Hepatocyte (in vitro differentiated cells): ENCODE measurements at regions not wholly inside any gene's neighbourhood (a gene's known extent, or its start where the extent isn't known, plus 50 kb on each side); places are given as distances from the start of the nearest gene placed in this dataset.
A peak's percentile ranks its signal among the peaks of the same experiment; 100 is the strongest.
"Not testable (repeated sequence)": the region's sequence is repeated elsewhere in the genome, so short reads cannot be mapped to it uniquely, and the experiment has no call there.

Experiments
- DNase-seq: peaks from one replicate; pipeline ENCODE4 v3.0.0-alpha.2; 2016; ENCODE audit warnings: low spot score
- H2AFZ ChIP-seq: fragments of 200-600 bp; sonication (generic); 2 replicates; pipeline ENCODE4 v1.6.0; 2016; ENCODE audit warnings: antibody characterized with exemption, mild to moderate bottlenecking
- H3K27ac ChIP-seq: fragments of 200-600 bp; sonication (generic); 2 replicates; pipeline ENCODE4 v1.5.1; 2016; ENCODE audit warnings: mild to moderate bottlenecking
- H3K27me3 ChIP-seq: fragments of 200-600 bp; sonication (generic); 2 replicates; pipeline ENCODE4 v1.6.1; 2016
- H3K36me3 ChIP-seq: fragments of 200-600 bp; sonication (generic); replicated peaks from 2 replicates; pipeline ENCODE4 v1.5.1; 2016; ENCODE audit warnings: low read depth; ENCODE audit not compliant: insufficient read depth
- H3K4me1 ChIP-seq: fragments of 200-600 bp; sonication (generic); 2 replicates; pipeline ENCODE4 v1.5.1; 2016; ENCODE audit warnings: mild to moderate bottlenecking, moderate library complexity; ENCODE audit not compliant: insufficient read depth
- H3K4me2 ChIP-seq: fragments of 200-600 bp; sonication (generic); 2 replicates; pipeline ENCODE4 v1.6.0; 2016
- H3K4me3 ChIP-seq: fragments of 200-600 bp; sonication (generic); 2 replicates; pipeline ENCODE4 v1.5.1; 2016; ENCODE audit warnings: mild to moderate bottlenecking
- H3K79me2 ChIP-seq: fragments of 200-600 bp; sonication (generic); 2 replicates; pipeline ENCODE4 v1.6.0; 2017; ENCODE audit warnings: mild to moderate bottlenecking
- H3K9me2 ChIP-seq: fragments of 200-600 bp; sonication (generic); replicated peaks from 2 replicates; pipeline ENCODE4 v1.6.0; 2017; ENCODE audit warnings: mild to moderate bottlenecking; ENCODE audit not compliant: insufficient read depth
- H3K9me3 ChIP-seq: fragments of 200-600 bp; sonication (generic); 2 replicates; pipeline ENCODE4 v1.5.1; 2016; ENCODE audit warnings: low read depth, mild to moderate bottlenecking
- H4K20me1 ChIP-seq: fragments of 200-600 bp; sonication (generic); 2 replicates; pipeline ENCODE4 v1.6.0; 2016; ENCODE audit warnings: mild to moderate bottlenecking; ENCODE audit not compliant: insufficient read depth, poor library complexity, severe bottlenecking
- CTCF ChIP-seq: fragments of 200-600 bp; sonication (generic); IDR thresholded peaks from 2 replicates; pipeline ENCODE4 v1.5.1; 2016; ENCODE audit warnings: antibody characterized with exemption, mild to moderate bottlenecking; ENCODE audit not compliant: poor library complexity
- EZH2 ChIP-seq: fragments of 200-600 bp; sonication (generic); IDR thresholded peaks from 2 replicates; pipeline ENCODE4 v1.6.1; 2016; ENCODE audit warnings: antibody characterized with exemption, mild to moderate bottlenecking, borderline replicate concordance
- EZH2phosphoT487 ChIP-seq: fragments of 200-600 bp; sonication (generic); IDR thresholded peaks from one replicate; pipeline ENCODE4 v1.6.1; 2018; ENCODE audit warnings: antibody characterized with exemption, mild to moderate bottlenecking, low read depth, moderate library complexity; ENCODE audit not compliant: unreplicated experiment, severe bottlenecking
- WGBS: methylation state at CpG from one replicate; pipeline ENCODE4 v1.1.6; 2016; ENCODE audit warnings: low lambda C conversion rate; ENCODE audit errors: missing lambda C conversion rate; 5-methylcytosine and 5-hydroxymethylcytosine counted together

GRCh38 chr7:13115855-13116254 is 428.4 kb downstream of the ARL4A start:
- H3K36me3 ChIP-seq: no peaks in the 10 kb centered on the region
- no peaks in the 10 kb centered on the region for H4K20me1 ChIP-seq
- no peak overlapping the region for H3K4me3 ChIP-seq
- H2AFZ ChIP-seq: no peak overlapping the region
- H3K9me3 ChIP-seq: no peaks in the 10 kb centered on the region
- no peak for DNase-seq
- H3K4me1 ChIP-seq: no peaks in the 10 kb centered on the region
- no peak overlapping the region for H3K27ac ChIP-seq
- no peaks in the 10 kb centered on the region for H3K9me2 ChIP-seq
- H3K4me2 ChIP-seq: no peak overlapping the region
- H3K79me2 ChIP-seq: no peaks in the 10 kb centered on the region
- TF ChIP-seq EZH2phosphoT487 (no peak), CTCF (no peak), EZH2 (no peak)
- no peaks in the 10 kb centered on the region for H3K27me3 ChIP-seq

GRCh38 chr7:13117103-13117502 is 429.7 kb downstream of the ARL4A start:
- Histone ChIP-seq H3K4me3 (no peak overlapping the region), H3K79me2 (no peaks in the 10 kb centered on the region), H3K4me2 (no peak overlapping the region), H3K27ac (no peak overlapping the region), H3K9me2 (no peaks in the 10 kb centered on the region), H2AFZ (no peak overlapping the region), H3K27me3 (no peaks in the 10 kb centered on the region), H3K4me1 (no peaks in the 10 kb centered on the region), H3K36me3 (no peaks in the 10 kb centered on the region), H3K9me3 (no peaks in the 10 kb centered on the region), H4K20me1 (no peaks in the 10 kb centered on the region)
- DNase-seq: no peak
- TF ChIP-seq EZH2phosphoT487: no peak
- TF ChIP-seq EZH2: no peak
- TF ChIP-seq CTCF: peak; percentile 45
- WGBS: 43% methylated on average over 2 of the region's 2 CpGs

- H4K20me1 ChIP-seq: no peaks in the 10 kb centered on the region
- no peaks in the 10 kb centered on the region for H3K36me3 ChIP-seq
- H3K27me3 ChIP-seq: no peaks in the 10 kb centered on the region
- H2AFZ ChIP-seq: no peak overlapping the region
- no peaks in the 10 kb centered on the region for H3K9me2 ChIP-seq
- H3K4me2 ChIP-seq: no peak overlapping the region
- no peaks in the 10 kb centered on the region for H3K9me3 ChIP-seq
- H3K79me2 ChIP-seq: no peaks in the 10 kb centered on the region
- no peaks in the 10 kb centered on the region for H3K4me1 ChIP-seq
- H3K4me3 ChIP-seq: no peak overlapping the region
- TF ChIP-seq EZH2: no peak
- no peak for TF ChIP-seq CTCF
- no peak for TF ChIP-seq EZH2phosphoT487
- no peak for DNase-seq
- H3K27ac ChIP-seq: no peak overlapping the region
Observed at GRCh38 chr7:13117592-13117991, 430.2 kb downstream of the ARL4A start.

GRCh38 chr7:13124629-13125028 is 437.2 kb downstream of the ARL4A start:
- H3K79me2 ChIP-seq, H3K4me2 ChIP-seq, H3K36me3 ChIP-seq, H3K4me3 ChIP-seq, H4K20me1 ChIP-seq, H3K27ac ChIP-seq, DNase-seq, H3K9me3 ChIP-seq, H3K27me3 ChIP-seq, H2AFZ ChIP-seq, H3K4me1 ChIP-seq, H3K9me2 ChIP-seq: not testable (repeated sequence)
- 98% methylated on average over 2 of the region's 2 CpGs for WGBS
